A673 (cell line): ENCODE measurements at regions not wholly inside any gene's neighbourhood (a gene's known extent, or its start where the extent isn't known, plus 50 kb on each side); places are given as distances from the start of the nearest gene placed in this dataset.

Source experiments
- EZH2 ChIP-seq: fragments of 200-600 bp; sonication (generic); IDR thresholded peaks from 2 replicates; pipeline ENCODE4 v1.6.1; 2017; ENCODE audit warnings: borderline replicate concordance, low read depth, mild to moderate bottlenecking, mixed read lengths, antibody characterized with exemption, low read length; ENCODE audit not compliant: poor library complexity, severe bottlenecking
- TF ChIP-seq, protein P1 (sequence below): fragments of 300-800, 200-600 bp; sonication (generic); conservative IDR thresholded peaks from 2 replicates; pipeline ENCODE4 v1.5.1; 2017; ENCODE audit warnings: low read depth, mild to moderate bottlenecking, antibody characterized with exemption, low read length, moderate library complexity, mixed read lengths

DNA sequence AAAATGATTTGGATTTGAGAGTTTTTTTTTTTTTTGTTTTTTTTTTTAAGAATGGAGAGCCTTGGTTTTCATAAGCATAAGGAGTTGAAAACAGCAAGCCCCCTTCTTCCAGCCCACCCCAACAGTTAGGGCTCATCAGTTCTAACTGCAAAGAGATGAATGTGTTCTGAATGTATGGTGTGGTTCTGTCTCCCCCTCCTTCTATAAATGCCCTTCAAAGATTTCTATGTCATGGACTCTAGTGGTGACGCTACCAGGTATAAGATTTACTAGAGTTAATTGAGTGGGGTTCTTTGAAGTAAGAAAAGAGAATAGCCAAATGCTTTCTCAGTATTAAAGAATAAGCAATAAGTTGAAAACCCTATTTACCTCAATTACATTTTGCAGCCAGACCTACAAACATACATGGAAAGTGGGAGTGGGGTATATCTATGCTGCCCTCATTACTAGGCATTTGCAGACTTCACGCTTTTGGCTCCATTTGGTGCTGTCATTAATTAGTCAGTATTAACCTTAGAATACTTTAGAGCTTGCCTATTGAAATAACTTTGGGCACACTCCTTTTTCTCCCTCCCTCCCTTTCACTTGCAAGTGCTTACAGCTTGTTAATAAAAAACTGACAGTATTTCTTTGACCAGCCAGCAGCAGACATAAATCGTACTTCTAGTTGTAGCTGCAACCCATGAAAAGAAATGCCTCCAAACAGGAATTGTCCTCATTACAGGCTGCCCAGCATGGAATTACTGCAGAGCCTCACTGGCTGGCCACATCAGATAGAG is 667.2 kb upstream of the ZNF608 start:
- TF ChIP-seq, protein P1, sequence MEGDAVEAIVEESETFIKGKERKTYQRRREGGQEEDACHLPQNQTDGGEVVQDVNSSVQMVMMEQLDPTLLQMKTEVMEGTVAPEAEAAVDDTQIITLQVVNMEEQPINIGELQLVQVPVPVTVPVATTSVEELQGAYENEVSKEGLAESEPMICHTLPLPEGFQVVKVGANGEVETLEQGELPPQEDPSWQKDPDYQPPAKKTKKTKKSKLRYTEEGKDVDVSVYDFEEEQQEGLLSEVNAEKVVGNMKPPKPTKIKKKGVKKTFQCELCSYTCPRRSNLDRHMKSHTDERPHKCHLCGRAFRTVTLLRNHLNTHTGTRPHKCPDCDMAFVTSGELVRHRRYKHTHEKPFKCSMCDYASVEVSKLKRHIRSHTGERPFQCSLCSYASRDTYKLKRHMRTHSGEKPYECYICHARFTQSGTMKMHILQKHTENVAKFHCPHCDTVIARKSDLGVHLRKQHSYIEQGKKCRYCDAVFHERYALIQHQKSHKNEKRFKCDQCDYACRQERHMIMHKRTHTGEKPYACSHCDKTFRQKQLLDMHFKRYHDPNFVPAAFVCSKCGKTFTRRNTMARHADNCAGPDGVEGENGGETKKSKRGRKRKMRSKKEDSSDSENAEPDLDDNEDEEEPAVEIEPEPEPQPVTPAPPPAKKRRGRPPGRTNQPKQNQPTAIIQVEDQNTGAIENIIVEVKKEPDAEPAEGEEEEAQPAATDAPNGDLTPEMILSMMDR: no peak
- no peak for TF ChIP-seq EZH2
